NCI-H1092 treated with DMSO at 0.1 percent for 48 hours (cell line): ENCODE measurements at regions not wholly inside any gene's neighbourhood (a gene's known extent, or its start where the extent isn't known, plus 50 kb on each side); places are given as distances from the start of the nearest gene placed in this dataset.

Experiments
- DNase-seq: peaks from one replicate; lab custom pipeline; 2025; lab: John Stamatoyannopoulos, UW

- DNase-seq: no peak
Measured at GRCh38 chr2:51633073-51633472, 601.1 kb upstream of the NRXN1 start.

- DNase-seq: no peak
Measured at GRCh38 chr2:51629406-51629805, 597.5 kb upstream of the NRXN1 start.

GRCh38 chr2:51628917-51629316 is 597.0 kb upstream of the NRXN1 start:
- no peak for DNase-seq

GRCh38 chr2:51624995-51625394 is 593.1 kb upstream of the NRXN1 start:
- DNase-seq: no peak

GRCh38 chr2:51620796-51621195 is 588.9 kb upstream of the NRXN1 start:
- no peak for DNase-seq

- no peak for DNase-seq
Measured at GRCh38 chr2:51619961-51620360, 588.0 kb upstream of the NRXN1 start.

- DNase-seq: no peak
Measured at GRCh38 chr2:51612387-51612786, 580.5 kb upstream of the NRXN1 start.

GRCh38 chr2:51601706-51602105 is 569.8 kb upstream of the NRXN1 start:
- DNase-seq: no peak

- DNase-seq: no peak
Measured at GRCh38 chr2:51597086-51597485, 565.2 kb upstream of the NRXN1 start.

- DNase-seq: no peak
Measured at GRCh38 chr2:51595836-51596235, 563.9 kb upstream of the NRXN1 start.

GRCh38 chr2:51581636-51582267 is 549.8 kb upstream of the NRXN1 start:
- DNase-seq: no peak

GRCh38 chr2:51579412-51579811 is 547.5 kb upstream of the NRXN1 start:
- DNase-seq: no peak

GRCh38 chr2:51575181-51575580 is 543.2 kb upstream of the NRXN1 start:
- no peak for DNase-seq

GRCh38 chr2:51559026-51559425 is 527.1 kb upstream of the NRXN1 start:
- DNase-seq: no peak

- DNase-seq: no peak
Measured at GRCh38 chr2:51553476-51553875, 521.5 kb upstream of the NRXN1 start.

GRCh38 chr2:51535763-51536162 is 503.8 kb upstream of the NRXN1 start:
- no peak for DNase-seq

- no peak for DNase-seq
Measured at GRCh38 chr2:51534166-51534565, 502.2 kb upstream of the NRXN1 start.

GRCh38 chr2:51528156-51528555 is 496.2 kb upstream of the NRXN1 start:
- DNase-seq: no peak

- no peak for DNase-seq
Measured at GRCh38 chr2:51526766-51527165, 494.8 kb upstream of the NRXN1 start.

GRCh38 chr2:51516667-51517066 is 484.7 kb upstream of the NRXN1 start:
- DNase-seq: no peak

GRCh38 chr2:51511002-51511401 is 479.1 kb upstream of the NRXN1 start:
- no peak for DNase-seq

GRCh38 chr2:51510303-51510702 is 478.4 kb upstream of the NRXN1 start:
- DNase-seq: no peak

- DNase-seq: no peak
Measured at GRCh38 chr2:51505533-51505932, 473.6 kb upstream of the NRXN1 start.

GRCh38 chr2:51490576-51491234 is 458.8 kb upstream of the NRXN1 start:
- peak; percentile 49 for DNase-seq
